GM18502 (cell line): ENCODE measurements at regions not wholly inside any gene's neighbourhood (a gene's known extent, or its start where the extent isn't known, plus 50 kb on each side); places are given as distances from the start of the nearest gene placed in this dataset.

Experiments used
- ATAC-seq: cut with Tn5 transposase; IDR thresholded peaks from one replicate; pipeline ENCODE4 v1.9.1; 2021; ENCODE audit warnings: mild to moderate bottlenecking; ENCODE audit not compliant: unreplicated experiment, poor library complexity

DNA sequence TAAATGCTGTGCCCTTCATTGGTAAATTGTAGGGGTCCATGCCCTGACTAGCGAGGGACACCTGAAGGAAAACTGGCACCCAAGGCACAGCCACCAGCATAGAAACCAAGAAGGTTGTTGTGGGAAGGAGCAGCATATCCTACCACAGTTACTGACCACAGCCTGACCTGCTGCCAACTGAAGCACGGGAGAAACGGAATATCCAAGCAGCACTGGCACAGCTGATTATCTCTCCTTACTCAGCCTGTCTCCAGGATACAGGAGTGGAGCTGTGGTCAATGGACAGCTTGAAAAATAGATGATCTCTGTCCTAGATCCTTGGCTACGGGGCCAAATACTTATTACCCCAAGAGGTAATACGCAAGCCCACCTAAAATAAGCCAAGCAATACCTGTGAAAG, 164.5 kb downstream of the ATPSCKMT start:
- ATAC-seq, result no peak

- ATAC-seq, result no peak
These were observed 168.1 kb downstream of the ATPSCKMT start for GRCh38 chr5:10081584-10081983.

DNA sequence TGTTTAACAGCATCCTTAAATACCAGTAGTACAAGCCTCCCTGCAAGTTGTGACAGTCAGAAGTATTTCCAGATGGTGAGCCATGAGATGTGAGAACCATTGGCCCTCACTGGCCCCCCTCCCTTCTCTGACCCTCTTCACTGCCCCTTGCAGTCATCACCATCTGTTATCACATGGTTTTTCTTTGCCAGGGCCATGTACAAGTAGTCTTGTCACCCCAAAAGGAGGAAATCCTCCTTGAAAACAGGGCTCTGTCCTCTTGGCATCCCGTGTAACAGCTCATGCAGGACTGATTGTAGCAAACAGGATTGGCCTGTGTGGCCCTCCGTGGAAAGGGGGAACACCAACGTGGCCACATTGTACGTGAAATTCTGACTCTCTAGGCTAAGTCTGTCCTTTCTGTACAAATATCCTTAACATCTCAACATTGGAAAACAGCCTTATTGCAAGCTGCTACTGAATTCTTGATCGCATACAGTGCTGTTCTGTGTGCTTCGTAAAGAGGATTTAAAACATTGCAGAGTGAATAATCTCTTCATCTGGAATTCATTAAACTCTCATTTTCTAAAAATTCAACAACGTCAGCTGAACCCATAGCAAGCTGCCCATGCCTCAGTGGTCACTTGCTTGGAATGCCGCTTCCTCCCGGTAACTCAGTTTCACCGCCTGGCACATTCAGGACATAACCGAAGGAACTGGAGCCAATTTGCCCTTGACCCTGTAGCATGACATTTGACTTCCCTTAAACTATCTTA, 171.7 kb downstream of the ATPSCKMT start:
- no peak for ATAC-seq

DNA sequence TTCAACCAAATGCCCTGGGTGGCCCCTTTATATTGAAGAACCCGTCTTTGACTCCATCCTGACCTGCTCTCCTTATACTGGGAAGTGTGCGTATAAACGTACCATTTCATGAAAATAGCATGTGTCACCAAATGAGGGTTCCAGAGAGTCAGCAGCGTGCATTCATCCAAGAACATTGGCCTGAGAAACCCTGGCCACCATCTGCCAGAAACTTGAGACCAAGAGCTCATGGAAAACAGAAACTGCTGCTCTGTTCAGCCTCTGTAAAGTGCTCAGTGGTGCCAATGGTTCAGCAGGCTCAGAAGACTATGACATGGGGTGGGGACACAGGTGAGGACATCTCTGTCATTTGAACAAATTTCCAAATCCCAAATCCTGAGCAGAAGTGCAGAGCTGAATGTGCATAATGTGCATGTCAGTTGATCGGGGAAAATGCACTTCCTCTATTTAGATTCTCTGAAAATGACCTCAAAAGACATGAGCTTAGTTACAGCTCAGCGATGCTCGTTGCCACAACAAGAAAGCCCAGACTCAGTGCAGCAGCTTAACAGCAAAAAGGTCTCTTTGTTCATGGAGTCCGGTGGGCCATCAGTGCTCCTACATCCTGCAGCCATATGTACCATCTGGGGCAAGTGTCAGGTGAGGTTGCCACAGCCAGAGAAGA, 176.1 kb downstream of the ATPSCKMT start:
- ATAC-seq, result no peak

GRCh38 chr5:10069637-10070313, 179.9 kb downstream of the ATPSCKMT start:
- peak; percentile 65 for ATAC-seq

- no peak for ATAC-seq
These were observed 184.2 kb downstream of the ATPSCKMT start for GRCh38 chr5:10065428-10066000.

- ATAC-seq, result no peak
These were observed 185.0 kb downstream of the ATPSCKMT start for GRCh38 chr5:10064546-10065195.

DNA sequence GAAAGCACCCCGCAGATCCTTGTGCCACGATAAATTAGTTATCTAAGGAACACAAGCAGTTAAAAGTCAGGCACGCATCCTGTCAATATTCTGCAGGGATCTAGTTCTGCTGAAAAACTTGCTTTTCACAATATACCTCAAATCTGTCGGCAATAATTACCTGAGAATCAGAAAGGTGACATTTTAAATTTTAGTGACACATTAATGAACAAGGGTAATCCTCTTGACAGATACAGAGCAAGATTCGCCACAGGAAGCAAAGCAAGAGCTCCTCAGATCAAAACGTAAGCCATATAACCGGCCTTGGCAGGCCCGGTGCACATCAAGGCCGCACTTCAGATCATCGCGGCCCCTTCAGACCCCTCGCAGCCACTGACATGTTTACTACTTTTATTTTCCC, 185.7 kb downstream of the ATPSCKMT start:
- ATAC-seq, result no peak

GRCh38 chr5:10059980-10060379, 189.7 kb downstream of the ATPSCKMT start:
- no peak for ATAC-seq

GRCh38 chr5:10059556-10059955, 190.1 kb downstream of the ATPSCKMT start:
- no peak for ATAC-seq

- ATAC-seq, result no peak
These were observed 192.3 kb downstream of the ATPSCKMT start for GRCh38 chr5:10057356-10057755.

DNA sequence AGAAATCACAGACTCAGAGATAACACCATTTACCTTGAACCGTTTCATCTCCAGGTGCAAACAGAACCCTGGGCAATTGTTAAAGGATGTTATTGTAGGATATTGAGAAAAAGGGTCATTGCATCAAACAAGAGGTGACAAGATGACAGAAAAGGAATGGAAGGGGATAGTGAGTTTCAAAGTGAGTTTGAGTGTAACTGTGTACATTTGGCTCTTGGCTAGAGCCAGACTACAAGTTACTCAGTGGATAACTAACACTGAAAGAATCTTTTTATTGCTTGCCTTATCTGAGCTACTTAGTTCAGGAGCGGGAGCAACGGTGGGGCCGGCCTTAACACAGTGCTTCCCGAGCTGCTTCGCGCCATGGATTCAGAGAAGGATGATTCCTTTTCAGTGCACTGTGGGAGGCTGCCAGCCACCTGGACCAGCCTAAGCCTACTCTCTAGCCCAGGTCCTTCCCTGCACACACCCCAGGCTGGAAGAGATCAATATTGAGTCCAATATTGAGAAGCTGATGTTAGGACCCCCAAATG, 193.4 kb downstream of the ATPSCKMT start:
- ATAC-seq, result no peak

DNA sequence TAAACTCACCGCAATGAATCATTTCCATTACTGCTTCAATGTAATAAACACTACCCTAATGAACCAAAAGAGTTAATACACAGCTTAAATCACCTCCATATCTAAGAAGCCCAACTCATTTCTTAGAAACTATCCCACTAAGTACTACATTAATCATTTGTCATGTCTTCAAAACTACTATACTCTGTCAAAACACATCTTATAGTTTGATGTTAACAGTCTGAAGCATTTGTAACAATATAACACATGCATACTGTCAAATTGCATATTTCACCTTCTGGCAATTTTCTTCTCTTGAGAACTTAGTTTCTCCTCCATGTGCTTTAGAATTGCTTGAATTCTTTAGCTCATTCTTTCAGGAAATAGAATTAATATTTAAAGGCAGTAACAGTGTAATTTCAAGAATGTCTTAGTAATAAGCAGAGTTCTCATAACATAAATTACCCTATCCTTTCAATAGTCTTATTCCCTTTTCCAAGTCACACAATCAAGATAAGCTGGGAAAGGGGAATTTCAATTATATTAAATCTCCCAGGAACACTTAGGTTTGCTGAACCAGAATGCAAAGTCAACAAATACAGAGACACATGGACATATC, 199.7 kb downstream of the ATPSCKMT start:
- no peak for ATAC-seq

GRCh38 chr5:10046676-10047075, 203.0 kb downstream of the ATPSCKMT start:
- ATAC-seq, result no peak

GRCh38 chr5:10045376-10045775, 204.3 kb downstream of the ATPSCKMT start:
- ATAC-seq, result no peak

GRCh38 chr5:10036136-10036815, 213.4 kb downstream of the ATPSCKMT start:
- ATAC-seq, result no peak

DNA sequence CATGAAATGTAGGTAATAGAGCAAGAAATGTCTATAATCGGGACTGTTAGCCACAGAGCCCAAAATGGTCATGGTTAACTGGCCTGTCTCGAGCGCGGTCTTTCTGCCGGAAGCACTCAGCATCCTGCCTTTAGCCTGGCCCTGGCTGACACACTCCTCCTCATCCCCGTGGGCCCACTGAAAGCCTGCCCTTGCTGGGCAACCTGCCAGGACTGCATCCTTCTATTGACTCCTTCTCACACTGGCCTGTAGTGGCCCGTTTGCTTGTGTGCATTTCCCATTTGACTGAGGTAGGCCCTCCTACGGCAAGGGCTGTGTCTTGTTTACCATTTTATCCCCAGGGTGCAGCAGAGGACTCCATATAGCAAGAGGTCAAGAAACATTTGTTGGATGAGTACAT, 215.7 kb downstream of the ATPSCKMT start:
- ATAC-seq, result no peak

DNA sequence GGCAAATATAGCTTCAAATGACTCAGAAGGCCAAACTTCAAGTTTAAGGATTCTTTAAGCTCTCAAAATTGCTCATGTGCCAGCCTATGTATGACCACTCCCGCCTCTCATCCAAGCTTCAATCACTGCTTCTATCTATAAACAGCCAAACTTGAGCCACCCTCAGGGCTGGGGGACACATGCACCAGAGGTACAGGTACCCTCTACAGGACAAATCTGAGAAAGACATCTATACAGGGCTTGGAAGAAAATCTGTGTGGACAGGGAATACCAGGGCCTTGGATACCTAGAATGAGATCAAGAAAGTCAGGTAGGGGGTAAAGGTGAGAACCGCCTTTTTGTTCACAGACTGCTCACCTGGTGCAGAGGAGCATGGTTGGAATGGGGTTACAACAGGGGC, 217.9 kb downstream of the ATPSCKMT start:
- no peak for ATAC-seq

GRCh38 chr5:10030219-10030831, 219.4 kb downstream of the ATPSCKMT start:
- no peak for ATAC-seq
